ENCODE measurements at regions not wholly inside any gene's neighbourhood (a gene's known extent, or its start where the extent isn't known, plus 50 kb on each side); places are given as distances from the start of the nearest gene placed in this dataset.
A peak's percentile ranks its signal among the peaks of the same experiment; 100 is the strongest.

- TF ChIP-seq FOXP2 (optimal IDR thresholded peaks at IDR 0.05; ENCODE audit: control extremely low read depth, extremely low read length, insufficient read depth) (no peak), POLR2AphosphoS5 (IDR thresholded peaks at IDR 0.05; ENCODE audit: borderline replicate concordance, low read depth, low read length) (no peak), EZH2 (IDR thresholded peaks at IDR 0.05) (no peak)
- no peak overlapping the region for H3K9ac ChIP-seq (ENCODE audit: insufficient read length)
- DNase-seq (ENCODE audit: low read depth, low spot score), result no peak
- H3K27ac ChIP-seq, result no peak overlapping the region
- H3K9me3 ChIP-seq (ENCODE audit: low read depth, low read length), result no peaks in the 10 kb centered on the region; the same call in 1 of the 2 replicates
- H3K4me3 ChIP-seq, result no peak overlapping the region
- no peaks in the 10 kb centered on the region for H3K36me3 ChIP-seq (ENCODE audit: insufficient read depth, low read length)
Measured at GRCh38 chr4:176919631-176920030, 126.9 kb upstream of the VEGFC start.

- no peak overlapping the region for H3K9ac ChIP-seq (ENCODE audit: insufficient read length)
- TF ChIP-seq EZH2 (IDR thresholded peaks at IDR 0.05), result no peak
- TF ChIP-seq POLR2AphosphoS5 (IDR thresholded peaks at IDR 0.05; ENCODE audit: borderline replicate concordance, low read depth, low read length), result no peak
- TF ChIP-seq FOXP2 (optimal IDR thresholded peaks at IDR 0.05; ENCODE audit: control extremely low read depth, extremely low read length, insufficient read depth), result no peak
- no peaks in the 10 kb centered on the region for H3K36me3 ChIP-seq (ENCODE audit: insufficient read depth, low read length)
- H3K27ac ChIP-seq, result no peak overlapping the region
- H3K9me3 ChIP-seq (ENCODE audit: low read depth, low read length), result no peaks in the 10 kb centered on the region; the same call in 1 of the 2 replicates
- DNase-seq (ENCODE audit: low read depth, low spot score), result no peak
- no peak overlapping the region for H3K4me3 ChIP-seq
Measured at GRCh38 chr4:176920694-176921093, 128.0 kb upstream of the VEGFC start.

- no peak overlapping the region for H3K9ac ChIP-seq (ENCODE audit: insufficient read length)
- TF ChIP-seq EZH2 (IDR thresholded peaks at IDR 0.05) (no peak), FOXP2 (optimal IDR thresholded peaks at IDR 0.05; ENCODE audit: control extremely low read depth, extremely low read length, insufficient read depth) (no peak), POLR2AphosphoS5 (IDR thresholded peaks at IDR 0.05; ENCODE audit: borderline replicate concordance, low read depth, low read length) (no peak)
- no peak overlapping the region for H3K27ac ChIP-seq
- H3K9me3 ChIP-seq (ENCODE audit: low read depth, low read length), result no peaks in the 10 kb centered on the region; the same call in 1 of the 2 replicates
- no peak overlapping the region for H3K4me3 ChIP-seq
- no peaks in the 10 kb centered on the region for H3K36me3 ChIP-seq (ENCODE audit: insufficient read depth, low read length)
- no peak for DNase-seq (ENCODE audit: low read depth, low spot score)
Measured at GRCh38 chr4:176921256-176921655, 128.5 kb upstream of the VEGFC start.

GRCh38 chr4:176924238-176924637 lies 131.5 kb upstream of the VEGFC start:
- Histone ChIP-seq H3K36me3 (ENCODE audit: insufficient read depth, low read length) (no peaks in the 10 kb centered on the region), H3K9ac (ENCODE audit: insufficient read length) (no peak overlapping the region), H3K27ac (no peak overlapping the region), H3K4me3 (no peak overlapping the region), H3K9me3 (ENCODE audit: low read depth, low read length) (no peaks in the 10 kb centered on the region)
- no peak for DNase-seq (ENCODE audit: low read depth, low spot score)
- TF ChIP-seq FOXP2 (optimal IDR thresholded peaks at IDR 0.05; ENCODE audit: control extremely low read depth, extremely low read length, insufficient read depth), result no peak
- TF ChIP-seq EZH2 (IDR thresholded peaks at IDR 0.05), result no peak
- TF ChIP-seq POLR2AphosphoS5 (IDR thresholded peaks at IDR 0.05; ENCODE audit: borderline replicate concordance, low read depth, low read length), result no peak

GRCh38 chr4:176925962-176926361 lies 133.2 kb upstream of the VEGFC start:
- Histone ChIP-seq H3K4me3 (no peak overlapping the region), H3K9ac (ENCODE audit: insufficient read length) (no peak overlapping the region), H3K27ac (no peak overlapping the region), H3K9me3 (ENCODE audit: low read depth, low read length) (no peaks in the 10 kb centered on the region), H3K36me3 (ENCODE audit: insufficient read depth, low read length) (no peaks in the 10 kb centered on the region)
- no peak for DNase-seq (ENCODE audit: low read depth, low spot score)
- TF ChIP-seq EZH2 (IDR thresholded peaks at IDR 0.05) (no peak), FOXP2 (optimal IDR thresholded peaks at IDR 0.05; ENCODE audit: control extremely low read depth, extremely low read length, insufficient read depth) (no peak), POLR2AphosphoS5 (IDR thresholded peaks at IDR 0.05; ENCODE audit: borderline replicate concordance, low read depth, low read length) (no peak)

GRCh38 chr4:176927117-176927516 lies 134.4 kb upstream of the VEGFC start:
- Histone ChIP-seq H3K27ac (no peak overlapping the region), H3K9me3 (ENCODE audit: low read depth, low read length) (no peaks in the 10 kb centered on the region), H3K4me3 (no peak overlapping the region), H3K36me3 (ENCODE audit: insufficient read depth, low read length) (no peaks in the 10 kb centered on the region), H3K9ac (ENCODE audit: insufficient read length) (no peak overlapping the region)
- no peak for DNase-seq (ENCODE audit: low read depth, low spot score)
- TF ChIP-seq EZH2 (IDR thresholded peaks at IDR 0.05), result no peak

GRCh38 chr4:176927664-176928063 lies 134.9 kb upstream of the VEGFC start:
- no peak overlapping the region for H3K27ac ChIP-seq
- no peaks in the 10 kb centered on the region for H3K9me3 ChIP-seq (ENCODE audit: low read depth, low read length)
- no peaks in the 10 kb centered on the region for H3K36me3 ChIP-seq (ENCODE audit: insufficient read depth, low read length)
- H3K4me3 ChIP-seq, result no peak overlapping the region
- no peak for TF ChIP-seq POLR2AphosphoS5 (IDR thresholded peaks at IDR 0.05; ENCODE audit: borderline replicate concordance, low read depth, low read length)
- TF ChIP-seq EZH2 (IDR thresholded peaks at IDR 0.05), result no peak
- TF ChIP-seq FOXP2 (optimal IDR thresholded peaks at IDR 0.05; ENCODE audit: control extremely low read depth, extremely low read length, insufficient read depth), result no peak
- H3K9ac ChIP-seq (ENCODE audit: insufficient read length), result no peak overlapping the region
- DNase-seq (ENCODE audit: low read depth, low spot score), result peak; percentile 37

- TF ChIP-seq FOXP2 (optimal IDR thresholded peaks at IDR 0.05; ENCODE audit: control extremely low read depth, extremely low read length, insufficient read depth), result no peak
- TF ChIP-seq POLR2AphosphoS5 (IDR thresholded peaks at IDR 0.05; ENCODE audit: borderline replicate concordance, low read depth, low read length), result no peak
- TF ChIP-seq EZH2 (IDR thresholded peaks at IDR 0.05), result no peak
Measured at GRCh38 chr4:176939445-176939844, 146.7 kb upstream of the VEGFC start.

GRCh38 chr4:176945334-176945733 lies 152.6 kb upstream of the VEGFC start:
- no peak for DNase-seq (ENCODE audit: low read depth, low spot score)
- TF ChIP-seq FOXP2 (optimal IDR thresholded peaks at IDR 0.05; ENCODE audit: control extremely low read depth, extremely low read length, insufficient read depth) (no peak), EZH2 (IDR thresholded peaks at IDR 0.05) (no peak), POLR2AphosphoS5 (IDR thresholded peaks at IDR 0.05; ENCODE audit: borderline replicate concordance, low read depth, low read length) (no peak)
- no peaks in the 10 kb centered on the region for H3K9me3 ChIP-seq (ENCODE audit: low read depth, low read length)
- no peak overlapping the region for H3K4me3 ChIP-seq
- H3K9ac ChIP-seq (ENCODE audit: insufficient read length), result no peak overlapping the region
- H3K36me3 ChIP-seq (ENCODE audit: insufficient read depth, low read length), result no peaks in the 10 kb centered on the region
- H3K27ac ChIP-seq, result no peak overlapping the region

More at GRCh38 chr4:176939445-176939844, 146.7 kb upstream of the VEGFC start:
- no peak overlapping the region for H3K27ac ChIP-seq
- no peak overlapping the region for H3K4me3 ChIP-seq
- H3K9ac ChIP-seq (ENCODE audit: insufficient read length), result no peak overlapping the region
- no peaks in the 10 kb centered on the region for H3K9me3 ChIP-seq (ENCODE audit: low read depth, low read length)
- H3K36me3 ChIP-seq (ENCODE audit: insufficient read depth, low read length), result no peaks in the 10 kb centered on the region
- DNase-seq (ENCODE audit: low read depth, low spot score), result no peak
